ENCODE measurements at regions not wholly inside any gene's neighbourhood (a gene's known extent, or its start where the extent isn't known, plus 50 kb on each side); places are given as distances from the start of the nearest gene placed in this dataset.
"Not testable (repeated sequence)": the region's sequence is repeated elsewhere in the genome, so short reads cannot be mapped to it uniquely, and the experiment has no call there.

DNA sequence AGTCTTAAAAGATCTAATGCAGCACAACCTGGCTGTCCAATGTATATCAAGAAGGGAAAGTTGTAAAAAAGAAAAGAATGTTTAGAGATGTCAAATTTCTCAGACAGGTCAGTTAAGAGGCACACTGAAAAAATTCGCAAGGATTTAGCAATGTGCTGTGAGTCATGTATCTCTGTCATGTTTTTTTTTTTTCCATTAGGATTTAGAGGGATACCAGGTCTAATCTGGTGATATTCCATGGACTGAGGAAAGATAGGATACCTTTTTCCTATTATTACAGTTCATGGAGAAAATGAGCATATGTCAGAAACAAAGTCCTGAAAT is 815.4 kb upstream of the PCDH10 start:
- H3K9me3 ChIP-seq (ENCODE audit: control insufficient read depth, insufficient read depth, low read length): no peaks in the 10 kb centered on the region
- no peak overlapping the region for H3K4me3 ChIP-seq (ENCODE audit: low read depth, low read length)
- H3K27ac ChIP-seq (ENCODE audit: low read depth, low read length): no peak overlapping the region
- POLR2A ChIA-PET: no interaction called here
- DNase-seq (ENCODE audit: low read depth, low spot score): no peak
- CTCF ChIA-PET: interaction anchor here (0.9 to 2.0 kb wide), 4 partner anchors 10 to 36 kb away, joined by 4 to 6 read pairs (median 5); no protein-coding TSS in a partner anchor
- TF ChIP-seq, protein P1, sequence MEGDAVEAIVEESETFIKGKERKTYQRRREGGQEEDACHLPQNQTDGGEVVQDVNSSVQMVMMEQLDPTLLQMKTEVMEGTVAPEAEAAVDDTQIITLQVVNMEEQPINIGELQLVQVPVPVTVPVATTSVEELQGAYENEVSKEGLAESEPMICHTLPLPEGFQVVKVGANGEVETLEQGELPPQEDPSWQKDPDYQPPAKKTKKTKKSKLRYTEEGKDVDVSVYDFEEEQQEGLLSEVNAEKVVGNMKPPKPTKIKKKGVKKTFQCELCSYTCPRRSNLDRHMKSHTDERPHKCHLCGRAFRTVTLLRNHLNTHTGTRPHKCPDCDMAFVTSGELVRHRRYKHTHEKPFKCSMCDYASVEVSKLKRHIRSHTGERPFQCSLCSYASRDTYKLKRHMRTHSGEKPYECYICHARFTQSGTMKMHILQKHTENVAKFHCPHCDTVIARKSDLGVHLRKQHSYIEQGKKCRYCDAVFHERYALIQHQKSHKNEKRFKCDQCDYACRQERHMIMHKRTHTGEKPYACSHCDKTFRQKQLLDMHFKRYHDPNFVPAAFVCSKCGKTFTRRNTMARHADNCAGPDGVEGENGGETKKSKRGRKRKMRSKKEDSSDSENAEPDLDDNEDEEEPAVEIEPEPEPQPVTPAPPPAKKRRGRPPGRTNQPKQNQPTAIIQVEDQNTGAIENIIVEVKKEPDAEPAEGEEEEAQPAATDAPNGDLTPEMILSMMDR (IDR thresholded peaks at IDR 0.05; ENCODE audit: low read depth, low read length): no peak
- no peaks in the 10 kb centered on the region for H3K27me3 ChIP-seq (ENCODE audit: control insufficient read depth, insufficient read depth, low read length)

DNA sequence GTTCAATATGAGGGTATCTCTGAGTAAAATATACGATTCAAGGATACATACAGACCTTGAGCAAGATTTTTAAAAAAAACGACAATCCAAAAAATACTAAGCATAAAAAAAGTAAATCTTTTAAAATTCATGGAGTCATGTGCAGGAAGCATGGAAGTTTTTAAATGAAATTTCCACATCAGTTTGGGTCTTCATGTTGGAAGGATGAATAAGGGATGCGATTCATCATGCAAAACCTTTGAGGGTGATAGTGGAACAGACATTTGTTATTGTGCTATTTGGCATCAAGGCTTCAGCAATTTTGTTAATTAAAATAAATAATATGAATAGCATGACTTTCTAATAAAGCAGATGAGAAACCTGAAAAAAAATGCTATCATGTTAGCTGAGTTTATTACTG is 815.0 kb upstream of the PCDH10 start:
- Histone ChIP-seq H3K27ac (ENCODE audit: low read depth, low read length) (no peak overlapping the region), H3K9me3 (ENCODE audit: control insufficient read depth, insufficient read depth, low read length) (no peaks in the 10 kb centered on the region), H3K4me3 (ENCODE audit: low read depth, low read length) (no peak overlapping the region), H3K27me3 (ENCODE audit: control insufficient read depth, insufficient read depth, low read length) (no peaks in the 10 kb centered on the region)
- no peak for DNase-seq (ENCODE audit: low read depth, low spot score)
- POLR2A ChIA-PET: no interaction called here
- TF ChIP-seq, protein P1 (IDR thresholded peaks at IDR 0.05; ENCODE audit: low read depth, low read length): no peak
- CTCF ChIA-PET: interaction anchor here (2.0 kb wide), 1 partner anchor 10 kb away, joined by 5 read pairs; no protein-coding TSS in a partner anchor

- H3K27me3 ChIP-seq (ENCODE audit: control insufficient read depth, insufficient read depth, low read length): no peaks in the 10 kb centered on the region
- no peak for DNase-seq (ENCODE audit: low read depth, low spot score)
- H3K9me3 ChIP-seq (ENCODE audit: control insufficient read depth, insufficient read depth, low read length): peaks cover 11% of the 10 kb centered on the region
- CTCF ChIA-PET: no interaction called here
- H3K27ac ChIP-seq (ENCODE audit: low read depth, low read length): no peak overlapping the region
- POLR2A ChIA-PET: no interaction called here
- H3K4me3 ChIP-seq (ENCODE audit: low read depth, low read length): no peak overlapping the region
- TF ChIP-seq, protein P1 (IDR thresholded peaks at IDR 0.05; ENCODE audit: low read depth, low read length): no peak
Observed at GRCh38 chr4:132344924-132345828, 803.9 kb upstream of the PCDH10 start.

DNA sequence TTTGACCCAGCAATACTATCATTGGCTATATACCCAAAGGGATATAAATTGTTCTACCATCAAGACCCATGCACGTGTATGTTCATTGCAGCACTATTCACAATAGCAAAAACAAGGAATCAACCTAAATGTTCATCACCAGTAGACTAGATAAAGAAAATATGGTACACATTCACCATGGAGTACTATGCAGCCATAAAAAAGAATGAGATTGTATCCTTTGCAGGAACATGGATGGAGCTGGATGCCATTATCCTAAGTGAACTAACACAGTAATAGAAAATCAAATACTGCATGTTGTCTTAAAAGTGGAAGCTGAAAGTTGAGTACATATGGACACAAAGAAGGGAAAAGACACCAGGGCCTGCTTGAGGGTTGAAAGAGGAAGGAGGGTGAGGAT is 803.1 kb upstream of the PCDH10 start:
- no peak overlapping the region for H3K27ac ChIP-seq (ENCODE audit: low read depth, low read length)
- ChIA-PET CTCF (no interaction called here), POLR2A (no interaction called here)
- H3K27me3 ChIP-seq (ENCODE audit: control insufficient read depth, insufficient read depth, low read length): no peaks in the 10 kb centered on the region
- TF ChIP-seq, protein P1 (IDR thresholded peaks at IDR 0.05; ENCODE audit: low read depth, low read length): no peak
- H3K4me3 ChIP-seq (ENCODE audit: low read depth, low read length): no peak overlapping the region
- peaks cover 11% of the 10 kb centered on the region for H3K9me3 ChIP-seq (ENCODE audit: control insufficient read depth, insufficient read depth, low read length)
- no peak for DNase-seq (ENCODE audit: low read depth, low spot score)

DNA sequence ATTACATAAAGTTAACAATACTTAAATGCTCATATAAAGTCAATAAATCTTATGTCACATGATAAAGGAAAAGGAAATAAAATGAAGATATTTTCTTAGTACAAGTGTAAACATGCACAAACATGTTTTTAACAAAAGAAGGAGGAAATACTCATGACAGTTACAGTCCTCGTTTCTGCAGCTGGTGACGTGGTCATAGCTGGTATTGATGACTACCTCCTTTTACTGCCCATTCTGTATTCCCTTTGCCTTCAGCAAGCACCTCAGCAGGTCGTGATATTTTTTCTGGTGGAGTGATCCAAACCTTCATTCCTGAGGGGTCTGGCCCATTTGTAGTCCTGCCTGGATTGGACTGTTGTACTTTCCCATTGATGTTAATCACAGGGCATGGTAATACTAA is 797.5 kb upstream of the PCDH10 start:
- CTCF ChIA-PET; POLR2A ChIA-PET; H3K9me3 ChIP-seq (ENCODE audit: control insufficient read depth, insufficient read depth, low read length); H3K27me3 ChIP-seq (ENCODE audit: control insufficient read depth, insufficient read depth, low read length); H3K27ac ChIP-seq (ENCODE audit: low read depth, low read length); H3K4me3 ChIP-seq (ENCODE audit: low read depth, low read length); DNase-seq (ENCODE audit: low read depth, low spot score): not testable (repeated sequence)

Measured in AG04450 (cell line).